ENCODE measurements at regions not wholly inside any gene's neighbourhood (a gene's known extent, or its start where the extent isn't known, plus 50 kb on each side); places are given as distances from the start of the nearest gene placed in this dataset.

GRCh38 chr3:20576228-20576627, 390.2 kb upstream of the SGO1 start:
- H3K4ac ChIP-seq (ENCODE audit: low read depth, low read length) = no peak overlapping the region
- H4K5ac ChIP-seq (ENCODE audit: insufficient read length, low read depth, low read length) = no peak overlapping the region
- H3K23ac ChIP-seq (ENCODE audit: insufficient read length, low read depth, low read length) = no peak overlapping the region
- Mint-ChIP-seq H3K4me1 (peaks cover under 1 to 1% of the 10 kb centered on the region in 2 experiments; a peak in 2 of 4 replicates), H3K27me3 (ENCODE audit: low read depth) (no peaks in the 10 kb centered on the region), H3K36me3 (ENCODE audit: insufficient read depth in 1 of 3, low read depth in 3 of 3) (no peaks in the 10 kb centered on the region), H3K27ac (no peak overlapping the region), H3K9me3 (no peaks in the 10 kb centered on the region), H3K4me3 (no peak overlapping the region)
- TF ChIP-seq CTCF (conservative IDR thresholded peaks at IDR 0.05) = no peak
- H3K27me3 ChIP-seq (ENCODE audit: insufficient read depth, low read length) = no peaks in the 10 kb centered on the region
- no peak overlapping the region for H2BK5ac ChIP-seq (ENCODE audit: insufficient read length, low read length)
- H2BK20ac ChIP-seq (ENCODE audit: low read depth, low read length, poor library complexity, severe bottlenecking) = no peak overlapping the region
- H3K79me2 ChIP-seq (ENCODE audit: insufficient read depth, low read length) = no peaks in the 10 kb centered on the region
- H3T11ph ChIP-seq (ENCODE audit: low read length) = no peak overlapping the region
- H3K79me1 ChIP-seq (ENCODE audit: insufficient read depth, low read depth, low read length, poor library complexity, severe bottlenecking) = no peaks in the 10 kb centered on the region
- DNase-seq = no peak
- H2BK120ac ChIP-seq (ENCODE audit: low read depth, low read length, poor library complexity, severe bottlenecking) = no peak overlapping the region
- no peaks in the 10 kb centered on the region for H3K9me3 ChIP-seq (ENCODE audit: control insufficient read depth, low read depth, low read length)
- no peak overlapping the region for H3K9ac ChIP-seq (ENCODE audit: extremely low read depth, insufficient read length, low read length)
- no peaks in the 10 kb centered on the region for H3K4me1 ChIP-seq (ENCODE audit: insufficient read depth, low read length)
- H3K27ac ChIP-seq (ENCODE audit: insufficient read length, low read depth, low read length) = no peak overlapping the region
- no peak overlapping the region for H2AFZ ChIP-seq (ENCODE audit: low read length)
- no peak overlapping the region for H3K14ac ChIP-seq (ENCODE audit: insufficient read depth, low read length)
- H3K23me2 ChIP-seq (ENCODE audit: insufficient read length, low read depth, low read length, poor library complexity, severe bottlenecking) = no peaks in the 10 kb centered on the region
- H3K18ac ChIP-seq (ENCODE audit: insufficient read length, low read depth, low read length) = no peak overlapping the region
- H3K4me2 ChIP-seq (ENCODE audit: insufficient read depth, insufficient read length, low read length) = no peak overlapping the region
- H2BK15ac ChIP-seq (ENCODE audit: low read depth, low read length) = no peak overlapping the region
- no peak overlapping the region for H4K8ac ChIP-seq (replicated peaks; ENCODE audit: insufficient read length, low read depth, low read length)
- no peak overlapping the region for H3K56ac ChIP-seq (ENCODE audit: insufficient read length, low read depth, low read length)
- no peak overlapping the region for H2AK5ac ChIP-seq (ENCODE audit: insufficient read length, low read length)
- WGBS (ENCODE audit: extremely low coverage, insufficient read length, low lambda C conversion rate) = no CpG with 5 or more reads among the region's 3 CpGs
- H2BK12ac ChIP-seq (ENCODE audit: insufficient read length, low read depth, low read length) = no peak overlapping the region
- no peak overlapping the region for H4K91ac ChIP-seq (ENCODE audit: insufficient read length, low read depth, low read length)
- no peaks in the 10 kb centered on the region for H4K20me1 ChIP-seq (ENCODE audit: control insufficient read depth, insufficient read depth, insufficient read length)

Measured in H9 (cell line).